ENCODE measurements at regions not wholly inside any gene's neighbourhood (a gene's known extent, or its start where the extent isn't known, plus 50 kb on each side); places are given as distances from the start of the nearest gene placed in this dataset.

GRCh38 chr10:121076776-121077715 lies 225.9 kb downstream of the WDR11 start:
- no peak for DNase-seq

- DNase-seq = no peak
Observed at GRCh38 chr10:121078036-121078435, 226.9 kb downstream of the WDR11 start.

GRCh38 chr10:121078672-121079102 lies 227.5 kb downstream of the WDR11 start:
- no peak for DNase-seq

GRCh38 chr10:121079226-121079625 lies 228.1 kb downstream of the WDR11 start:
- DNase-seq = no peak

GRCh38 chr10:121080281-121080891 lies 229.2 kb downstream of the WDR11 start:
- no peak for DNase-seq

- no peak for DNase-seq
Observed at GRCh38 chr10:121081306-121081705, 230.1 kb downstream of the WDR11 start.

GRCh38 chr10:121082984-121083383 lies 231.8 kb downstream of the WDR11 start:
- no peak for DNase-seq

GRCh38 chr10:121084016-121084674 lies 233.0 kb downstream of the WDR11 start:
- no peak for DNase-seq

- DNase-seq = no peak
Observed at GRCh38 chr10:121084675-121085070, 233.5 kb downstream of the WDR11 start.

GRCh38 chr10:121085367-121085766 lies 234.2 kb downstream of the WDR11 start:
- no peak for DNase-seq

GRCh38 chr10:121087129-121087528 lies 236.0 kb downstream of the WDR11 start:
- no peak for DNase-seq

GRCh38 chr10:121087688-121088087 lies 236.5 kb downstream of the WDR11 start:
- no peak for DNase-seq

- DNase-seq = no peak
Observed at GRCh38 chr10:121088524-121088923, 237.4 kb downstream of the WDR11 start.

- no peak for DNase-seq
Observed at GRCh38 chr10:121089434-121089833, 238.3 kb downstream of the WDR11 start.

GRCh38 chr10:121091961-121092719 lies 241.0 kb downstream of the WDR11 start:
- DNase-seq = no peak

GRCh38 chr10:121092720-121093095 lies 241.5 kb downstream of the WDR11 start:
- no peak for DNase-seq

GRCh38 chr10:121096617-121097431 lies 245.7 kb downstream of the WDR11 start:
- no peak for DNase-seq

GRCh38 chr10:121098211-121098610 lies 247.0 kb downstream of the WDR11 start:
- no peak for DNase-seq

- no peak for DNase-seq
Observed at GRCh38 chr10:121098751-121099150, 247.6 kb downstream of the WDR11 start.

- no peak for DNase-seq
Observed at GRCh38 chr10:121099181-121099580, 248.0 kb downstream of the WDR11 start.

GRCh38 chr10:121099592-121099991 lies 248.4 kb downstream of the WDR11 start:
- no peak for DNase-seq

GRCh38 chr10:121101561-121101960 lies 250.4 kb downstream of the WDR11 start:
- no peak for DNase-seq

Data from NCI-H1048 (cell line).